ENCODE measurements at regions not wholly inside any gene's neighbourhood (a gene's known extent, or its start where the extent isn't known, plus 50 kb on each side); places are given as distances from the start of the nearest gene placed in this dataset.
A peak's percentile ranks its signal among the peaks of the same experiment; 100 is the strongest.

GRCh38 chr5:124220418-124220817, 526.0 kb downstream of the ZNF608 start:
- Histone ChIP-seq H3K36me3 (no peaks in the 10 kb centered on the region), H3K9me3 (no peaks in the 10 kb centered on the region), H3K27ac (no peak overlapping the region), H3K4me1 (no peaks in the 10 kb centered on the region), H3K27me3 (no peaks in the 10 kb centered on the region), H3K4me3 (no peak overlapping the region)
- TF ChIP-seq, protein P1, sequence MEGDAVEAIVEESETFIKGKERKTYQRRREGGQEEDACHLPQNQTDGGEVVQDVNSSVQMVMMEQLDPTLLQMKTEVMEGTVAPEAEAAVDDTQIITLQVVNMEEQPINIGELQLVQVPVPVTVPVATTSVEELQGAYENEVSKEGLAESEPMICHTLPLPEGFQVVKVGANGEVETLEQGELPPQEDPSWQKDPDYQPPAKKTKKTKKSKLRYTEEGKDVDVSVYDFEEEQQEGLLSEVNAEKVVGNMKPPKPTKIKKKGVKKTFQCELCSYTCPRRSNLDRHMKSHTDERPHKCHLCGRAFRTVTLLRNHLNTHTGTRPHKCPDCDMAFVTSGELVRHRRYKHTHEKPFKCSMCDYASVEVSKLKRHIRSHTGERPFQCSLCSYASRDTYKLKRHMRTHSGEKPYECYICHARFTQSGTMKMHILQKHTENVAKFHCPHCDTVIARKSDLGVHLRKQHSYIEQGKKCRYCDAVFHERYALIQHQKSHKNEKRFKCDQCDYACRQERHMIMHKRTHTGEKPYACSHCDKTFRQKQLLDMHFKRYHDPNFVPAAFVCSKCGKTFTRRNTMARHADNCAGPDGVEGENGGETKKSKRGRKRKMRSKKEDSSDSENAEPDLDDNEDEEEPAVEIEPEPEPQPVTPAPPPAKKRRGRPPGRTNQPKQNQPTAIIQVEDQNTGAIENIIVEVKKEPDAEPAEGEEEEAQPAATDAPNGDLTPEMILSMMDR (IDR thresholded peaks at IDR 0.05): no peak
- TF ChIP-seq POLR2A (IDR thresholded peaks at IDR 0.05): no peak
- no peak for DNase-seq
- no peak for ATAC-seq
- intact Hi-C loops (cut with DNase I): no loop called here
- 47% methylated on average over 2 of the region's 2 CpGs for WGBS (ENCODE audit: insufficient coverage, low coverage, low lambda C conversion rate, missing lambda C conversion rate)

- WGBS (ENCODE audit: insufficient coverage, low coverage, low lambda C conversion rate, missing lambda C conversion rate): 65% methylated on average over 3 of the region's 9 CpGs
- Histone ChIP-seq H3K9me3 (no peaks in the 10 kb centered on the region), H3K27me3 (no peaks in the 10 kb centered on the region), H3K36me3 (no peaks in the 10 kb centered on the region), H3K27ac (no peak overlapping the region), H3K4me1 (no peaks in the 10 kb centered on the region), H3K4me3 (no peak overlapping the region)
- no peak for DNase-seq
- TF ChIP-seq POLR2A (IDR thresholded peaks at IDR 0.05): no peak
- TF ChIP-seq, protein P1 (IDR thresholded peaks at IDR 0.05): no peak
- intact Hi-C loops (cut with DNase I): no loop called here
- ATAC-seq: no peak
These were observed 533.5 kb downstream of the ZNF608 start for GRCh38 chr5:124212934-124213333.

- no peak overlapping the region for H3K27ac ChIP-seq
- ATAC-seq (no peak), DNase-seq (no peak)
- H3K9me3 ChIP-seq: no peaks in the 10 kb centered on the region
- 60% methylated on average over 2 of the region's 2 CpGs for WGBS (ENCODE audit: insufficient coverage, low coverage, low lambda C conversion rate, missing lambda C conversion rate)
- no peaks in the 10 kb centered on the region for H3K4me1 ChIP-seq
- no peak overlapping the region for H3K4me3 ChIP-seq
- intact Hi-C loops (cut with DNase I): no loop called here
- no peaks in the 10 kb centered on the region for H3K27me3 ChIP-seq
- no peaks in the 10 kb centered on the region for H3K36me3 ChIP-seq
- TF ChIP-seq, protein P1 (IDR thresholded peaks at IDR 0.05): no peak
- no peak for TF ChIP-seq POLR2A (IDR thresholded peaks at IDR 0.05)
These were observed 536.1 kb downstream of the ZNF608 start for GRCh38 chr5:124210111-124210910.

GRCh38 chr5:124207118-124207517, 539.3 kb downstream of the ZNF608 start:
- ATAC-seq: peak in 1 of 4 donors; percentile 50
- intact Hi-C loops (cut with DNase I): no loop called here
- 51% methylated on average over 3 of the region's 3 CpGs for WGBS (ENCODE audit: insufficient coverage, low coverage, low lambda C conversion rate, missing lambda C conversion rate)

More at GRCh38 chr5:124207118-124207517, 539.3 kb downstream of the ZNF608 start:
- H3K36me3 ChIP-seq: no peaks in the 10 kb centered on the region
- no peaks in the 10 kb centered on the region for H3K4me1 ChIP-seq
- no peak for DNase-seq
- H3K4me3 ChIP-seq: no peak overlapping the region
- no peaks in the 10 kb centered on the region for H3K9me3 ChIP-seq
- TF ChIP-seq POLR2A (IDR thresholded peaks at IDR 0.05): no peak
- TF ChIP-seq, protein P1 (IDR thresholded peaks at IDR 0.05): no peak
- H3K27ac ChIP-seq: no peak overlapping the region
- no peaks in the 10 kb centered on the region for H3K27me3 ChIP-seq

Data from right lobe of liver (tissue), 6 donors.